ENCODE measurements at regions not wholly inside any gene's neighbourhood (a gene's known extent, or its start where the extent isn't known, plus 50 kb on each side); places are given as distances from the start of the nearest gene placed in this dataset.

GRCh38 chr7:85702348-85702747 is 515.5 kb upstream of the SEMA3D start:
- Histone ChIP-seq H3K18ac (ENCODE audit: extremely low read depth, low read length) (no peak overlapping the region), H3K23me2 (ENCODE audit: low read depth, low read length) (no peaks in the 10 kb centered on the region), H2BK5ac (ENCODE audit: low read depth, low read length) (no peak overlapping the region), H4K91ac (replicated peaks; ENCODE audit: insufficient read length, low read length) (no peak overlapping the region), H4K20me1 (replicated peaks in 1 of 2; ENCODE audit: control insufficient read depth in 1 of 2, insufficient read depth in 2 of 2, low read length in 2 of 2) (no peaks in the 10 kb centered on the region), H3K4me1 (replicated peaks in 1 of 4; ENCODE audit: control insufficient read depth in 3 of 4, insufficient read depth in 4 of 4, low read length in 3 of 4) (no peaks in the 10 kb centered on the region), H3K4me2 (ENCODE audit: insufficient read depth in 1 of 2, low read depth in 2 of 2, low read length in 2 of 2) (no peak overlapping the region), H3K79me1 (ENCODE audit: low read depth, low read length) (no peaks in the 10 kb centered on the region), H3K27me3 (replicated peaks in 1 of 4; ENCODE audit: control insufficient read depth in 3 of 4, extremely low read depth in 1 of 4, insufficient read depth in 3 of 4, low read length in 3 of 4) (no peaks in the 10 kb centered on the region), H3K56ac (replicated peaks; ENCODE audit: insufficient read length, low read depth, low read length) (no peak overlapping the region), H2BK120ac (replicated peaks; ENCODE audit: low read depth, low read length) (no peak overlapping the region), H4K8ac (ENCODE audit: extremely low read depth, insufficient read depth, low read length) (no peak overlapping the region), H2BK12ac (ENCODE audit: low read depth, low read length) (no peak overlapping the region), H3K27ac (ENCODE audit: low read depth, low read length) (no peak overlapping the region), H3K23ac (ENCODE audit: insufficient read length) (no peak overlapping the region), H2AK5ac (ENCODE audit: low read depth, low read length) (no peak overlapping the region), H3K9ac (replicated peaks in 1 of 4; ENCODE audit: extremely low read depth in 1 of 4, low read depth in 3 of 4, low read length in 3 of 4) (no peak overlapping the region), H2BK15ac (ENCODE audit: low read length) (no peak overlapping the region), H3K14ac (ENCODE audit: insufficient read length) (no peak overlapping the region), H2AFZ (ENCODE audit: low read length) (no peak overlapping the region), H4K5ac (ENCODE audit: insufficient read length, low read depth, low read length) (no peak overlapping the region), H3K9me3 (ENCODE audit: insufficient read depth in 2 of 2, low read depth in 1 of 2, low read length in 1 of 2) (no peaks in the 10 kb centered on the region), H3K79me2 (ENCODE audit: control insufficient read depth in 1 of 2, insufficient read depth in 2 of 2, low read length in 2 of 2) (no peaks in the 10 kb centered on the region), H3K4ac (replicated peaks; ENCODE audit: insufficient read length, low read depth, low read length) (no peak overlapping the region), H3K36me3 (ENCODE audit: control insufficient read depth in 2 of 4, insufficient read depth in 4 of 4, low read length in 3 of 4) (no peaks in the 10 kb centered on the region), H3K4me3 (ENCODE audit: extremely low read depth in 1 of 4, insufficient read depth in 2 of 4, low read depth in 3 of 4, low read length in 4 of 4) (no peak overlapping the region), H2BK20ac (ENCODE audit: low read length) (no peak overlapping the region)
- DNase-seq (ENCODE audit: low read depth in 1 of 2, low spot score in 2 of 2) = no peak
- no peak for FAIRE-seq
- ChIA-PET CTCF (ENCODE audit: partially characterized antibody) (interaction anchor here (1.1 kb wide), 1 partner anchor 49 kb away, joined by 4 read pairs; no protein-coding TSS in a partner anchor), POLR2A (ENCODE audit: partially characterized antibody) (no interaction called here)
- no peak for TF ChIP-seq HDAC6 (IDR thresholded peaks at IDR 0.05; ENCODE audit: low read depth, low read length)
- no peak for TF ChIP-seq CBX5 (IDR thresholded peaks at IDR 0.05; ENCODE audit: low read depth, low read length)
- TF ChIP-seq CTCF (IDR thresholded peaks at IDR 0.05; ENCODE audit: control extremely low read depth in 1 of 3, insufficient read depth in 1 of 3, low read depth in 1 of 3, low read length in 3 of 3) = no peak
- TF ChIP-seq JUN (IDR thresholded peaks at IDR 0.05; ENCODE audit: low read depth, low read length) = no peak
- TF ChIP-seq ATF2 (IDR thresholded peaks at IDR 0.05; ENCODE audit: low read length) = no peak
- no peak for TF ChIP-seq SRF (IDR thresholded peaks at IDR 0.05; ENCODE audit: low read depth, low read length)
- TF ChIP-seq ZNF274 (IDR thresholded peaks at IDR 0.05; ENCODE audit: borderline replicate concordance, extremely low read depth, low read length) = no peak
- no peak for TF ChIP-seq CHD1 (IDR thresholded peaks at IDR 0.05; ENCODE audit: low read depth, low read length)
- no peak for TF ChIP-seq USF2 (IDR thresholded peaks at IDR 0.05; ENCODE audit: low read length)
- TF ChIP-seq RNF2 (IDR thresholded peaks at IDR 0.05; ENCODE audit: borderline replicate concordance, low read depth, low read length, missing control alignments, poor library complexity, severe bottlenecking) = no peak

All from H1 (cell line).